GM12878 (cell line): ENCODE measurements at regions not wholly inside any gene's neighbourhood (a gene's known extent, or its start where the extent isn't known, plus 50 kb on each side); places are given as distances from the start of the nearest gene placed in this dataset.

ENCODE experiments used
- ATAC-seq: fragments of 200-7000 bp; cut with Tn5 transposase; 3 replicates; pipeline ENCODE4 v1.9.1; 2020; ENCODE audit warnings: mild to moderate bottlenecking, moderate library complexity
- BruUV-seq: library from RNA; stranded (reverse); fragments of 400-500 nt; replicated peaks from 2 replicates; lab custom pipeline; 2021; lab: Mats Ljungman, UMichigan
- CTCF ChIA-PET: fragments of 300-600 bp; sonication (Branson Sonifier 250); formaldehyde crosslinking; extraction: SDS; loops from one replicate; lab custom pipeline; 2021; ENCODE audit warnings: inconsistent platforms; lab: Yijun Ruan, JAX
- POLR2A ChIA-PET: fragments of 350-600 bp; formaldehyde crosslinking; extraction: SDS; loops from one replicate; lab custom pipeline; 2021; ENCODE audit warnings: inconsistent platforms; lab: Charles Lee
- RAD21 ChIA-PET: fragments of 300-600 bp; sonication (Branson Sonifier 250); formaldehyde crosslinking; loops from one replicate; lab custom pipeline; 2023; ENCODE audit warnings: antibody characterized with exemption; ENCODE audit not compliant: unreplicated experiment; lab: Charles Lee
- SMC1A ChIA-PET: fragments of 300-600 bp; sonication (Branson Sonifier 250); formaldehyde crosslinking; loops from one replicate; lab custom pipeline; 2023; ENCODE audit not compliant: unreplicated experiment, uncharacterized antibody; lab: Charles Lee
- DNase-seq: peaks from one replicate; pipeline ENCODE4 v3.0.0-alpha.2; 2011; ENCODE audit warnings: low read depth, low spot score
- FAIRE-seq: peaks from 3 replicates; lab custom pipeline; 2011; peaks lifted over from hg19 to GRCh38; lab: Jason Lieb, UNC
- H2AFZ ChIP-seq: 2 replicates; pipeline ENCODE4 v1.6.0; 2011; ENCODE audit warnings: low read depth, low read length, control low read depth; ENCODE audit not compliant: control insufficient read depth
- H3K27ac ChIP-seq: 2 replicates; pipeline ENCODE4 v1.5.1; 2011; ENCODE audit warnings: control low read depth; ENCODE audit not compliant: control insufficient read depth, insufficient read depth
- H3K27me3 ChIP-seq, 2 experiments: replicated peaks in 1 of 2; 2 replicates each; pipeline versions ENCODE4 v1.6.0 to v1.6.1; 2011; ENCODE audit warnings: low read length in 1 of 2; ENCODE audit not compliant: control insufficient read depth in 2 of 2, insufficient read depth in 2 of 2
- H3K36me3 ChIP-seq, 2 experiments: 2 replicates each; pipeline ENCODE4 v1.5.1; 2011; ENCODE audit warnings: low read length in 1 of 2; ENCODE audit not compliant: control insufficient read depth in 2 of 2, insufficient read depth in 2 of 2
- H3K4me1 ChIP-seq: 2 replicates; pipeline ENCODE4 v1.6.1; 2011; ENCODE audit warnings: mild to moderate bottlenecking, low read length, moderate library complexity, mixed read lengths; ENCODE audit not compliant: control insufficient read depth, insufficient read depth
- H3K4me2 ChIP-seq: 2 replicates; pipeline ENCODE4 v1.6.0; 2011; ENCODE audit warnings: control low read depth; ENCODE audit not compliant: control insufficient read depth, insufficient read depth
- H3K4me3 ChIP-seq: fragments of 200-600 bp; sonication (generic); 2 replicates; pipeline ENCODE4 v1.5.1; 2016
- H3K79me2 ChIP-seq: 2 replicates; pipeline ENCODE4 v1.6.0; 2011; ENCODE audit warnings: low read length; ENCODE audit not compliant: control insufficient read depth, insufficient read depth
- H3K9ac ChIP-seq: 2 replicates; pipeline ENCODE4 v1.8.0; 2011; ENCODE audit warnings: low read length, control low read depth, mixed read lengths; ENCODE audit not compliant: control insufficient read depth, insufficient read depth
- H3K9me3 ChIP-seq: replicated peaks from 3 replicates; pipeline ENCODE4 v1.5.1; 2011; ENCODE audit warnings: mild to moderate bottlenecking, low read length; ENCODE audit not compliant: control insufficient read depth, insufficient read depth
- H4K20me1 ChIP-seq: 2 replicates; pipeline ENCODE4 v1.6.0; 2011; ENCODE audit not compliant: control insufficient read depth, insufficient read depth
- PML ChIP-seq: IDR thresholded peaks from 2 replicates; pipeline ENCODE4 v1.6.1; 2012; ENCODE audit warnings: low read length, inconsistent platforms
- POLR2AphosphoS5 ChIP-seq: IDR thresholded peaks from 2 replicates; pipeline ENCODE4 v1.6.1; 2011; ENCODE audit warnings: mild to moderate bottlenecking, low read length, inconsistent platforms
- SREBF1 ChIP-seq: IDR thresholded peaks from 2 replicates; pipeline ENCODE4 v1.6.1; 2012; ENCODE audit warnings: mild to moderate bottlenecking, low read length
- SUZ12 ChIP-seq: fragments of 200-600 bp; sonication (generic); IDR thresholded peaks from one replicate; pipeline ENCODE4 v1.6.1; 2018; ENCODE audit warnings: antibody characterized with exemption, mild to moderate bottlenecking; ENCODE audit not compliant: unreplicated experiment
- ZBTB11 ChIP-seq: fragments of 450-650 bp; formaldehyde crosslinking; IDR thresholded peaks from 2 replicates; pipeline ENCODE4 v1.5.0; 2022; ENCODE audit warnings: mild to moderate bottlenecking, missing genetic modification characterization
- WGBS: methylation state at CpG from one replicate; pipeline ENCODE4 v1.1.6; 2016; ENCODE audit warnings: low lambda C conversion rate; ENCODE audit not compliant: insufficient replicate concordance, insufficient coverage; ENCODE audit errors: missing lambda C conversion rate; 5-methylcytosine and 5-hydroxymethylcytosine counted together
- in situ Hi-C: fragments of 300-500 bp; cut with MboI; formaldehyde crosslinking; loops from 9 replicates; pipeline ENCODE4 v1.14.3; 2018; ENCODE audit warnings: mixed read lengths
- intact Hi-C: fragments of 100-400 bp; cut with micrococcal nuclease; formaldehyde crosslinking; loops from one replicate; pipeline ENCODE4 v1.14.2; 2022; ENCODE audit not compliant: unreplicated experiment

- ChIA-PET CTCF (interaction anchor here (0.5 to 1.4 kb wide), 2 partner anchors 35 to 75 kb away, joined by 3 to 4 read pairs; no protein-coding TSS in a partner anchor), POLR2A (no interaction called here), RAD21 (no interaction called here), SMC1A (interaction anchor here (0.6 to 1.6 kb wide), 3 partner anchors 10 to 13 kb away, joined by 3 to 5 read pairs (median 3); no protein-coding TSS in a partner anchor)
- no peaks in the 10 kb centered on the region for H3K4me1 ChIP-seq
- H3K4me3 ChIP-seq: no peak overlapping the region
- H3K4me2 ChIP-seq: no peak overlapping the region
- H3K27me3 ChIP-seq: no peaks in the 10 kb centered on the region
- no peak overlapping the region for H2AFZ ChIP-seq
- DNase-seq (no peak), FAIRE-seq (no peak), ATAC-seq (no peak)
- no peaks in the 10 kb centered on the region for H3K36me3 ChIP-seq
- no peak overlapping the region for H3K27ac ChIP-seq
- intact Hi-C loops: no loop called here
- BruUV-seq: no TSS peak
- in situ Hi-C loops: no loop called here
- no peaks in the 10 kb centered on the region for H3K9me3 ChIP-seq
- WGBS: 0% methylated on average over 1 of the region's 1 CpG
- no peaks in the 10 kb centered on the region for H4K20me1 ChIP-seq
- H3K79me2 ChIP-seq: no peaks in the 10 kb centered on the region
- no peak overlapping the region for H3K9ac ChIP-seq
- TF ChIP-seq SREBF1 (no peak), ZBTB11 (CRISPR knock-in tag) (no peak), SUZ12 (no peak), POLR2AphosphoS5 (no peak), PML (no peak)
Observed at GRCh38 chr14:49425921-49426320, 160.3 kb downstream of the RPS29 start.
